ENCODE measurements at regions not wholly inside any gene's neighbourhood (a gene's known extent, or its start where the extent isn't known, plus 50 kb on each side); places are given as distances from the start of the nearest gene placed in this dataset.

DNA sequence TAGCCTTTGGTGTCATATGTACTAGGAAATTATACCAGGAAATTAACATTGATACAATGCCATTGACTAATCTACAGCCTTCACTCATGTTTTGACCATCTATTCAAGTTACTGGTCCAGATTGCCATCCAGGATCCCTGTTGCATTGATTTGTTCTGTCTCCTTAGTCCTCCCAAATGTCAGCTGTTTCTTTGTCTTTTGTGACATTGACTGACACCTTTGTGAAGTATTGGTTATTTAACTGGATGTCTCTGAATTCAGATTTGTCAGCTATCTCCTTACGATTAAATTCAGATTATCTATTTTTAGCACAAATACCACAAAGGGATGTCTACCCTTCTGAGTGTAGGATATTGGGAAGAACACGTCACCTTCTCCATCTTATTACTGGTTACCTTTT is 73.7 kb upstream of the CTNND2 start:
- H3K79me2 ChIP-seq (ENCODE audit: control insufficient read depth, low read length): no peaks in the 10 kb centered on the region
- no peak overlapping the region for H3K4me2 ChIP-seq (ENCODE audit: low read length)
- no peak for TF ChIP-seq EZH2phosphoT487 (IDR thresholded peaks at IDR 0.05; ENCODE audit: borderline replicate concordance, low read length)
- TF ChIP-seq, protein P1, sequence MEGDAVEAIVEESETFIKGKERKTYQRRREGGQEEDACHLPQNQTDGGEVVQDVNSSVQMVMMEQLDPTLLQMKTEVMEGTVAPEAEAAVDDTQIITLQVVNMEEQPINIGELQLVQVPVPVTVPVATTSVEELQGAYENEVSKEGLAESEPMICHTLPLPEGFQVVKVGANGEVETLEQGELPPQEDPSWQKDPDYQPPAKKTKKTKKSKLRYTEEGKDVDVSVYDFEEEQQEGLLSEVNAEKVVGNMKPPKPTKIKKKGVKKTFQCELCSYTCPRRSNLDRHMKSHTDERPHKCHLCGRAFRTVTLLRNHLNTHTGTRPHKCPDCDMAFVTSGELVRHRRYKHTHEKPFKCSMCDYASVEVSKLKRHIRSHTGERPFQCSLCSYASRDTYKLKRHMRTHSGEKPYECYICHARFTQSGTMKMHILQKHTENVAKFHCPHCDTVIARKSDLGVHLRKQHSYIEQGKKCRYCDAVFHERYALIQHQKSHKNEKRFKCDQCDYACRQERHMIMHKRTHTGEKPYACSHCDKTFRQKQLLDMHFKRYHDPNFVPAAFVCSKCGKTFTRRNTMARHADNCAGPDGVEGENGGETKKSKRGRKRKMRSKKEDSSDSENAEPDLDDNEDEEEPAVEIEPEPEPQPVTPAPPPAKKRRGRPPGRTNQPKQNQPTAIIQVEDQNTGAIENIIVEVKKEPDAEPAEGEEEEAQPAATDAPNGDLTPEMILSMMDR (IDR thresholded peaks at IDR 0.05; ENCODE audit: low read depth, low read length, poor library complexity, severe bottlenecking): no peak
- no peak overlapping the region for H3K4me3 ChIP-seq (ENCODE audit: low read length)
- H3F3A ChIP-seq (ENCODE audit: control insufficient read depth, insufficient read depth): no peaks in the 10 kb centered on the region
- no peaks in the 10 kb centered on the region for H4K20me1 ChIP-seq (ENCODE audit: control insufficient read depth, insufficient read depth, low read depth, low read length)
- H3K27me3 ChIP-seq (ENCODE audit: control insufficient read depth, low read length): no peaks in the 10 kb centered on the region
- H3K9me3 ChIP-seq (ENCODE audit: control insufficient read depth, insufficient read depth, low read length): no peaks in the 10 kb centered on the region
- no peaks in the 10 kb centered on the region for H3K36me3 ChIP-seq (ENCODE audit: control insufficient read depth, low read length)
- no peaks in the 10 kb centered on the region for H3K4me1 ChIP-seq (ENCODE audit: control insufficient read depth, low read length)
- no peak overlapping the region for H3K27ac ChIP-seq (ENCODE audit: low read depth, low read length)
- H3K9me2 ChIP-seq (replicated peaks; ENCODE audit: control insufficient read depth, low read length): no peaks in the 10 kb centered on the region

DNA sequence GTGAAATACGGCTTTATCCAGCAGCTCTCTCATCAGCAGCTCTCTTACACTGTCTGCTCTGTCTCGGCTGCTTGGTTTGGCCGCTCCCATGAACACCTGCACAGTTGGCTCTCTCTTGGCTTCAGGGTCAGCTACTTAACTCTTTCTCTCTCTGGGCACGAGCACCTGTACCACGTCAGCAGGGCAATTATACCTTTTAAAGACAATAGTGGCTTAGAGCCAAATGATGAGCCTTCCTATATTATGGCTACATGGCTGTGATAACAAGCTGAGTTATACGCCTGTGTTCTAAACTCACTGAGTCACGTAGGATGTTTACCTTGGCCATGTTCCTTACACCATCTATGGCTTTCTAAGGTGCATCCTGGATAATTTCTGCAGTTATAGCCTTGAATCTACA is 69.2 kb upstream of the CTNND2 start:
- H3K4me3 ChIP-seq (ENCODE audit: low read length): no peak overlapping the region
- TF ChIP-seq, protein P1 (IDR thresholded peaks at IDR 0.05; ENCODE audit: low read depth, low read length, poor library complexity, severe bottlenecking): no peak
- no peaks in the 10 kb centered on the region for H4K20me1 ChIP-seq (ENCODE audit: control insufficient read depth, insufficient read depth, low read depth, low read length)
- no peaks in the 10 kb centered on the region for H3K9me2 ChIP-seq (replicated peaks; ENCODE audit: control insufficient read depth, low read length)
- no peaks in the 10 kb centered on the region for H3K36me3 ChIP-seq (ENCODE audit: control insufficient read depth, low read length)
- H3K79me2 ChIP-seq (ENCODE audit: control insufficient read depth, low read length): no peaks in the 10 kb centered on the region
- H3F3A ChIP-seq (ENCODE audit: control insufficient read depth, insufficient read depth): no peaks in the 10 kb centered on the region
- H3K9me3 ChIP-seq (ENCODE audit: control insufficient read depth, insufficient read depth, low read length): no peaks in the 10 kb centered on the region
- no peak overlapping the region for H3K4me2 ChIP-seq (ENCODE audit: low read length)
- H3K4me1 ChIP-seq (ENCODE audit: control insufficient read depth, low read length): no peaks in the 10 kb centered on the region
- no peaks in the 10 kb centered on the region for H3K27me3 ChIP-seq (ENCODE audit: control insufficient read depth, low read length)
- no peak overlapping the region for H3K27ac ChIP-seq (ENCODE audit: low read depth, low read length)

DNA sequence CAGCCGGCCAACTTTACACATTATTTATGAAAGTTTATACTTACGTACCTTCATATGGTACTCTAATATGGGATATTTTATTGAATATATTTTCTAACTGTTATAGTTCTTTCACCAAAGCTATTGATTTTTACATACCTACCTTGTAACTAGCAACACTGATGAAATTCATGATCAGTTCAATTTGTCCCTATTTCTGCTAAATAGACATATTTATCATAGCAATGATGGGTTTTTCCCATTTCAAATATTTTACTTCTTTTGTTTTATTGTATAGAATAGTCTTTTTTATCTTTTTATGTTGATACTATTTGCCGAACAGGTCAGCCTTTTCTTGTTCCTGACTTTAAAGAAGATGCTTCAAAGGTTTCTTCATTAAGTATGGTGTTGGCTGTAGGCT is 59.0 kb upstream of the CTNND2 start:
- H3F3A ChIP-seq (ENCODE audit: control insufficient read depth, insufficient read depth): no peaks in the 10 kb centered on the region
- TF ChIP-seq, protein P1 (IDR thresholded peaks at IDR 0.05; ENCODE audit: low read depth, low read length, poor library complexity, severe bottlenecking): no peak
- no peak for TF ChIP-seq EZH2phosphoT487 (IDR thresholded peaks at IDR 0.05; ENCODE audit: borderline replicate concordance, low read length)
- no peaks in the 10 kb centered on the region for H3K4me1 ChIP-seq (ENCODE audit: control insufficient read depth, low read length)
- H4K20me1 ChIP-seq (ENCODE audit: control insufficient read depth, insufficient read depth, low read depth, low read length): no peaks in the 10 kb centered on the region
- no peak overlapping the region for H3K27ac ChIP-seq (ENCODE audit: low read depth, low read length)
- H3K4me2 ChIP-seq (ENCODE audit: low read length): no peak overlapping the region
- H3K9me2 ChIP-seq (replicated peaks; ENCODE audit: control insufficient read depth, low read length): no peaks in the 10 kb centered on the region
- H3K4me3 ChIP-seq (ENCODE audit: low read length): no peak overlapping the region
- no peaks in the 10 kb centered on the region for H3K36me3 ChIP-seq (ENCODE audit: control insufficient read depth, low read length)
- no peaks in the 10 kb centered on the region for H3K27me3 ChIP-seq (ENCODE audit: control insufficient read depth, low read length)
- no peaks in the 10 kb centered on the region for H3K9me3 ChIP-seq (ENCODE audit: control insufficient read depth, insufficient read depth, low read length)
- no peaks in the 10 kb centered on the region for H3K79me2 ChIP-seq (ENCODE audit: control insufficient read depth, low read length)

DNA sequence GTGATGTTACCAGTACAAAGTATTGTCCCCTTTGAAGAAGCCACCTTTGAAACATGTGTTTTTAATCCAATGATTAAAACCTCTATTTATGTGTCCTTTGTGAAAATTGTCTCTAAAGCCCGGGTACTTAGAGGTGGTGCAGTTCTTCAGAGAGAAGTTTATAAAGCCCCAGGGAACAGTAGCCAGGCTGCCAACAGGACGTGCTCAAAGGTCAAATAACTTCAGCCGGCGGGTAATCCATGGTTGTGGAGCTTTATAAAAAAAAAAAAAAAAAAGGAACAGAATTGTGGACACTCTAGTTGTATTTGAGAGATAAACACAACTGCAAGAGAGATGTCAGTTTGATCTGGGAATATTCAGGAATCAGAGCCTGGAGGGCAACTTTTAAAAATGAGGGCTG is 57.9 kb upstream of the CTNND2 start:
- Histone ChIP-seq H3K9me3 (ENCODE audit: control insufficient read depth, insufficient read depth, low read length) (no peaks in the 10 kb centered on the region), H4K20me1 (ENCODE audit: control insufficient read depth, insufficient read depth, low read depth, low read length) (no peaks in the 10 kb centered on the region), H3K27me3 (ENCODE audit: control insufficient read depth, low read length) (no peaks in the 10 kb centered on the region), H3K4me1 (ENCODE audit: control insufficient read depth, low read length) (no peaks in the 10 kb centered on the region), H3F3A (ENCODE audit: control insufficient read depth, insufficient read depth) (no peaks in the 10 kb centered on the region), H3K9me2 (replicated peaks; ENCODE audit: control insufficient read depth, low read length) (no peaks in the 10 kb centered on the region), H3K27ac (ENCODE audit: low read depth, low read length) (no peak overlapping the region), H3K36me3 (ENCODE audit: control insufficient read depth, low read length) (no peaks in the 10 kb centered on the region), H3K4me3 (ENCODE audit: low read length) (no peak overlapping the region), H3K79me2 (ENCODE audit: control insufficient read depth, low read length) (no peaks in the 10 kb centered on the region), H3K4me2 (ENCODE audit: low read length) (no peak overlapping the region)
- TF ChIP-seq, protein P1 (IDR thresholded peaks at IDR 0.05; ENCODE audit: low read depth, low read length, poor library complexity, severe bottlenecking): no peak
- no peak for TF ChIP-seq EZH2phosphoT487 (IDR thresholded peaks at IDR 0.05; ENCODE audit: borderline replicate concordance, low read length)

Measured in DOHH2 (cell line).